H1 (cell line): ENCODE measurements at regions not wholly inside any gene's neighbourhood (a gene's known extent, or its start where the extent isn't known, plus 50 kb on each side); places are given as distances from the start of the nearest gene placed in this dataset.

Source experiments
- CTCF ChIA-PET: fragments of 300-600 bp; sonication (Branson Sonifier 250); formaldehyde crosslinking; loops from one replicate; lab custom pipeline; 2021; ENCODE audit not compliant: partially characterized antibody; lab: Charles Lee
- POLR2A ChIA-PET: fragments of 300-600 bp; sonication (Branson Sonifier 250); formaldehyde crosslinking; loops from one replicate; lab custom pipeline; 2021; ENCODE audit warnings: inconsistent platforms; ENCODE audit not compliant: partially characterized antibody; lab: Charles Lee
- DNase-seq, 2 experiments: peaks; one replicate each; pipeline versions ENCODE4 v3.0.0 to v3.0.0-alpha.2; 2010 to 2022; ENCODE audit warnings: low spot score in 2 of 2, low read depth in 1 of 2, mixed read lengths in 1 of 2
- FAIRE-seq: peaks from 2 replicates; lab custom pipeline; 2011; peaks lifted over from hg19 to GRCh38; lab: Jason Lieb, UNC
- H2AFZ ChIP-seq: 2 replicates; pipeline ENCODE4 v1.8.1; 2012; ENCODE audit warnings: low read length, inconsistent platforms
- H2AK5ac ChIP-seq: 2 replicates; pipeline ENCODE4 v1.6.1; 2013; ENCODE audit warnings: low read depth, low read length
- H2BK120ac ChIP-seq: replicated peaks from 2 replicates; pipeline ENCODE3; 2013; ENCODE audit warnings: low read depth, low read length, inconsistent platforms
- H2BK12ac ChIP-seq: 2 replicates; pipeline ENCODE4 v1.6.1; 2013; ENCODE audit warnings: low read depth, low read length
- H2BK15ac ChIP-seq: 2 replicates; pipeline ENCODE4 v1.6.1; 2013; ENCODE audit warnings: low read length
- H2BK20ac ChIP-seq: 2 replicates; pipeline ENCODE4 v1.6.1; 2013; ENCODE audit warnings: low read length
- H2BK5ac ChIP-seq: 2 replicates; pipeline ENCODE4 v1.6.1; 2013; ENCODE audit warnings: low read depth, low read length
- H3K14ac ChIP-seq: 2 replicates; pipeline ENCODE4 v1.6.1; 2013; ENCODE audit warnings: inconsistent platforms; ENCODE audit not compliant: insufficient read length
- H3K18ac ChIP-seq: 2 replicates; pipeline ENCODE4 v1.6.1; 2013; ENCODE audit warnings: low read length; ENCODE audit errors: extremely low read depth
- H3K23ac ChIP-seq: 2 replicates; pipeline ENCODE4 v1.6.1; 2013; ENCODE audit warnings: inconsistent platforms; ENCODE audit not compliant: insufficient read length
- H3K23me2 ChIP-seq: 2 replicates; pipeline ENCODE4 v1.6.1; 2013; ENCODE audit warnings: low read depth, low read length
- H3K27ac ChIP-seq: 2 replicates; pipeline ENCODE4 v1.6.1; 2011; ENCODE audit warnings: low read depth, low read length, inconsistent platforms
- H3K27me3 ChIP-seq, 4 experiments: replicated peaks in 1 of 4; 1 replicate in 1 of 4; 2 replicates in 3 of 4; pipeline versions ENCODE4 v1.6.1 to v1.8.1; 2011 to 2013; ENCODE audit warnings: low read length in 3 of 4, mild to moderate bottlenecking in 3 of 4, inconsistent platforms in 2 of 4, mixed read lengths in 2 of 4, moderate library complexity in 1 of 4; ENCODE audit not compliant: control insufficient read depth in 3 of 4, insufficient read depth in 3 of 4; ENCODE audit errors: extremely low read depth in 1 of 4
- H3K36me3 ChIP-seq, 4 experiments: 2 replicates each; pipeline versions ENCODE4 v1.6.1 to v1.8.1; 2011 to 2013; ENCODE audit warnings: mild to moderate bottlenecking in 4 of 4, low read length in 3 of 4, moderate library complexity in 2 of 4, control low read depth in 1 of 4, inconsistent platforms in 1 of 4; ENCODE audit not compliant: insufficient read depth in 4 of 4, control insufficient read depth in 2 of 4
- H3K4ac ChIP-seq: replicated peaks from 2 replicates; pipeline ENCODE3; 2013; ENCODE audit warnings: low read length, low read depth, mixed read lengths, inconsistent platforms; ENCODE audit not compliant: insufficient read length
- H3K4me1 ChIP-seq, 4 experiments: replicated peaks in 1 of 4; 1 replicate in 1 of 4; 2 replicates in 3 of 4; pipeline versions ENCODE4 v1.6.1 to v1.8.1; 2011 to 2013; ENCODE audit warnings: low read length in 3 of 4, inconsistent platforms in 2 of 4, mixed read lengths in 1 of 4; ENCODE audit not compliant: insufficient read depth in 4 of 4, control insufficient read depth in 3 of 4
- H3K4me2 ChIP-seq, 2 experiments: 2 replicates each; pipeline versions ENCODE4 v1.6.1 to v1.8.1; 2011 to 2013; ENCODE audit warnings: low read depth in 2 of 2, low read length in 2 of 2, control low read depth in 1 of 2, inconsistent platforms in 1 of 2, mild to moderate bottlenecking in 1 of 2; ENCODE audit not compliant: insufficient read depth in 1 of 2
- H3K4me3 ChIP-seq, 4 experiments: fragments of 200-600, 300-600 bp in 1 of 4; sonication (generic), shearing (Covaris generic), sonication (Bioruptor Twin) in 1 of 4; 2 replicates each; pipeline versions ENCODE4 v1.5.1 to v1.8.1; 2011 to 2016; ENCODE audit warnings: low read length in 4 of 4, low read depth in 3 of 4, control low read depth in 2 of 4, inconsistent platforms in 2 of 4, mild to moderate bottlenecking in 2 of 4, mixed read lengths in 1 of 4, moderate library complexity in 1 of 4; ENCODE audit not compliant: insufficient read depth in 2 of 4; ENCODE audit errors: extremely low read depth in 1 of 4
- H3K56ac ChIP-seq: replicated peaks from 2 replicates; pipeline ENCODE3; 2013; ENCODE audit warnings: low read depth, mild to moderate bottlenecking, mixed read lengths, low read length, inconsistent platforms; ENCODE audit not compliant: insufficient read length
- H3K79me1 ChIP-seq: 2 replicates; pipeline ENCODE4 v1.6.1; 2013; ENCODE audit warnings: low read depth, low read length, control low read depth
- H3K79me2 ChIP-seq, 2 experiments: 2 replicates each; pipeline versions ENCODE4 v1.6.1 to v1.8.1; 2012 to 2013; ENCODE audit warnings: low read length in 2 of 2, mild to moderate bottlenecking in 2 of 2, inconsistent platforms in 1 of 2; ENCODE audit not compliant: insufficient read depth in 2 of 2, control insufficient read depth in 1 of 2
- H3K9ac ChIP-seq, 4 experiments: replicated peaks in 1 of 4; 1 replicate in 1 of 4; 2 replicates in 3 of 4; pipeline versions ENCODE4 v1.6.1 to v1.8.1; 2011 to 2013; ENCODE audit warnings: low read depth in 3 of 4, low read length in 3 of 4, control low read depth in 2 of 4, mild to moderate bottlenecking in 2 of 4, moderate library complexity in 2 of 4, inconsistent platforms in 1 of 4; ENCODE audit errors: extremely low read depth in 1 of 4
- H3K9me3 ChIP-seq, 2 experiments: 2 replicates each; pipeline versions ENCODE4 v1.6.1 to v1.8.1; 2012 to 2013; ENCODE audit warnings: mild to moderate bottlenecking in 2 of 2, moderate library complexity in 2 of 2, control low read depth in 1 of 2, inconsistent platforms in 1 of 2, low read depth in 1 of 2, low read length in 1 of 2, mixed read lengths in 1 of 2; ENCODE audit not compliant: insufficient read depth in 2 of 2
- H4K20me1 ChIP-seq, 2 experiments: replicated peaks in 1 of 2; 2 replicates each; pipeline versions ENCODE3 to v1.8.1; 2011 to 2013; ENCODE audit warnings: inconsistent platforms in 2 of 2, low read length in 2 of 2, mild to moderate bottlenecking in 1 of 2; ENCODE audit not compliant: insufficient read depth in 2 of 2, control insufficient read depth in 1 of 2
- H4K5ac ChIP-seq: 2 replicates; pipeline ENCODE4 v1.6.1; 2013; ENCODE audit warnings: low read length, low read depth, mixed read lengths, inconsistent platforms; ENCODE audit not compliant: insufficient read length
- H4K8ac ChIP-seq: 2 replicates; pipeline ENCODE4 v1.8.0; 2013; ENCODE audit warnings: mild to moderate bottlenecking, moderate library complexity, low read length, inconsistent platforms; ENCODE audit not compliant: insufficient read depth; ENCODE audit errors: extremely low read depth
- H4K91ac ChIP-seq: replicated peaks from 2 replicates; pipeline ENCODE3; 2013; ENCODE audit warnings: low read length, mixed read lengths, inconsistent platforms; ENCODE audit not compliant: insufficient read length
- BRCA1 ChIP-seq: IDR thresholded peaks from 2 replicates; pipeline ENCODE4 v1.6.1; 2012; ENCODE audit warnings: low read depth, low read length, improper control_type of control experiment
- CBX8 ChIP-seq: fragments of 300-800, 300-1000 bp; sonication (generic); IDR thresholded peaks from 2 replicates; pipeline ENCODE4 v1.7.1; 2016; ENCODE audit warnings: low read depth, low read length, borderline replicate concordance
- CHD1 ChIP-seq: IDR thresholded peaks from 2 replicates; pipeline ENCODE4 v1.6.1; 2012; ENCODE audit warnings: low read depth, low read length, improper control_type of control experiment
- EP300 ChIP-seq, 2 experiments: IDR thresholded peaks; 1 replicate in 1 of 2; 2 replicates in 1 of 2; pipeline ENCODE4 v1.6.1; 2011 to 2012; ENCODE audit warnings: low read depth in 2 of 2, low read length in 2 of 2, mild to moderate bottlenecking in 2 of 2, borderline replicate concordance in 1 of 2, inconsistent platforms in 1 of 2, moderate library complexity in 1 of 2
- JUND ChIP-seq: IDR thresholded peaks from 2 replicates; pipeline ENCODE4 v1.6.1; 2011; ENCODE audit warnings: mild to moderate bottlenecking, improper control_type of control experiment, low read length
- KDM5A ChIP-seq: fragments of 200-600 bp; IDR thresholded peaks from 2 replicates; pipeline ENCODE4 v1.7.1; 2012; ENCODE audit warnings: mild to moderate bottlenecking, low read length, inconsistent platforms, mixed read lengths
- NANOG ChIP-seq: IDR thresholded peaks from 2 replicates; pipeline ENCODE4 v1.6.1; 2011; ENCODE audit warnings: low read length, low read depth, mild to moderate bottlenecking, inconsistent platforms; ENCODE audit not compliant: insufficient read depth, poor library complexity, severe bottlenecking
- POLR2AphosphoS5 ChIP-seq: IDR thresholded peaks from 2 replicates; pipeline ENCODE4 v1.6.1; 2011; ENCODE audit warnings: low read depth, low read length
- TAF1 ChIP-seq: IDR thresholded peaks from 2 replicates; pipeline ENCODE4 v1.6.1; 2011; ENCODE audit warnings: mild to moderate bottlenecking, low read depth, low read length
- TBP ChIP-seq: IDR thresholded peaks from 2 replicates; pipeline ENCODE4 v1.6.1; 2011; ENCODE audit warnings: low read depth, low read length, improper control_type of control experiment
- YY1 ChIP-seq: IDR thresholded peaks from 2 replicates; pipeline ENCODE4 v1.6.1; 2011; ENCODE audit warnings: low read depth, mild to moderate bottlenecking, low read length
- ZNF274 ChIP-seq: IDR thresholded peaks from 2 replicates; pipeline ENCODE4 v1.7.0; 2012; ENCODE audit warnings: low read length, borderline replicate concordance; ENCODE audit errors: extremely low read depth
- WGBS, 2 experiments: shearing (Covaris generic) in 1 of 2; methylation state at CpG; one replicate each; pipeline versions ENCODE4 v1.1.6 to v1.1.7; 2013 to 2015; ENCODE audit warnings: low lambda C conversion rate in 2 of 2, mixed read lengths in 2 of 2, inconsistent platforms in 1 of 2, low coverage in 1 of 2, missing lambda C conversion rate in 1 of 2; ENCODE audit not compliant: insufficient replicate concordance in 2 of 2, insufficient coverage in 1 of 2, insufficient read length in 1 of 2; ENCODE audit errors: extremely low coverage in 1 of 2, missing lambda C conversion rate in 1 of 2; 5-methylcytosine and 5-hydroxymethylcytosine counted together
- TF ChIP-seq, protein P1 (sequence below): IDR thresholded peaks from 2 replicates; pipeline ENCODE4 v1.6.1; 2011; ENCODE audit warnings: low read length, improper control_type of control experiment

DNA sequence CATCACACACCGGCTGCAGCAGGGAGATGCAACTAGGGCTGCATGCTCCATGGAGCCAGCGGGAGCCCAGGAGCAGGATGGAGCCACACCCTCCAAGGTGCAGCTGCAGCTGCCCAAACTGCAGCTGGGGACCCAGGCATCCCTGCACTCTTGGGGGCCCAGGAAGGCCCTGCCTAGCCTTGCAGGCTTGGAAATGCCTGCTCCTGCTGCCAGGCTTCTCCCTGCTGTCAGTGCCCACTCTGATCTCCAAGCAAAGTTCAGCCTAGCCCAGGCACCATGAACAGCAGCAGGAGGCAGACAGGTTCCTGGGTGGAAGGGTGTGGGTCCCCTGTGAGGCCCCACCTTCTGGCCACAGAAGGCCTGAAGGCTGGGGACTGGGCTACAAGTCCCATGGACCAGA lies 1057.1 kb downstream of the CDH8 start:
- Histone ChIP-seq H2BK120ac (no peak overlapping the region), H2BK5ac (no peak overlapping the region), H3K23ac (no peak overlapping the region), H2BK12ac (no peak overlapping the region), H3K9me3 (peaks cover 5 to 10% of the 10 kb centered on the region in 2 experiments; a peak in 1 of 4 replicates), H4K8ac (no peak overlapping the region), H3K56ac (no peak overlapping the region), H3K4me3 (no peak overlapping the region), H3K23me2 (no peaks in the 10 kb centered on the region), H2BK15ac (no peak overlapping the region), H2AFZ (no peak overlapping the region), H3K27ac (no peak overlapping the region), H4K20me1 (no peaks in the 10 kb centered on the region), H3K4me1 (no peaks in the 10 kb centered on the region), H4K5ac (no peak overlapping the region), H3K36me3 (no peaks in the 10 kb centered on the region), H3K79me2 (no peaks in the 10 kb centered on the region), H2BK20ac (no peak overlapping the region), H3K9ac (no peak overlapping the region), H3K4ac (no peak overlapping the region), H3K79me1 (no peaks in the 10 kb centered on the region), H2AK5ac (no peak overlapping the region), H3K4me2 (no peak overlapping the region), H3K18ac (no peak overlapping the region), H3K27me3 (no peaks in the 10 kb centered on the region), H4K91ac (no peak overlapping the region), H3K14ac (no peak overlapping the region)
- ChIA-PET CTCF (interaction anchor here (0.6 kb wide), 1 partner anchor 1101 kb away, joined by 3 read pairs; no protein-coding TSS in a partner anchor), POLR2A (no interaction called here)
- TF ChIP-seq, protein P1, sequence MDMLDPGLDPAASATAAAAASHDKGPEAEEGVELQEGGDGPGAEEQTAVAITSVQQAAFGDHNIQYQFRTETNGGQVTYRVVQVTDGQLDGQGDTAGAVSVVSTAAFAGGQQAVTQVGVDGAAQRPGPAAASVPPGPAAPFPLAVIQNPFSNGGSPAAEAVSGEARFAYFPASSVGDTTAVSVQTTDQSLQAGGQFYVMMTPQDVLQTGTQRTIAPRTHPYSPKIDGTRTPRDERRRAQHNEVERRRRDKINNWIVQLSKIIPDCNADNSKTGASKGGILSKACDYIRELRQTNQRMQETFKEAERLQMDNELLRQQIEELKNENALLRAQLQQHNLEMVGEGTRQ, result no peak
- TF ChIP-seq CHD1, result no peak
- no peak for TF ChIP-seq EP300 (IDR thresholded peaks at IDR 0.05; ENCODE audit: borderline replicate concordance in 1 of 2, low read depth in 2 of 2, low read length in 2 of 2)
- TF ChIP-seq BRCA1, result no peak
- no peak for TF ChIP-seq TAF1
- TF ChIP-seq JUND, result no peak
- no peak for TF ChIP-seq ZNF274
- no peak for TF ChIP-seq NANOG
- TF ChIP-seq TBP, result no peak
- TF ChIP-seq CBX8, result no peak
- TF ChIP-seq KDM5A, result no peak
- no peak for TF ChIP-seq POLR2AphosphoS5
- no peak for TF ChIP-seq YY1
- FAIRE-seq (no peak), DNase-seq (no peak)
- 92% methylated on average over 2 of the region's 2 CpGs; no CpG with 5 or more reads in 1 of the 2 experiments for WGBS, 2 experiments
